Mucosa of stomach (tissue), 1 donor: ENCODE measurements at regions not wholly inside any gene's neighbourhood (a gene's known extent, or its start where the extent isn't known, plus 50 kb on each side); places are given as distances from the start of the nearest gene placed in this dataset.

Experiments
- H3K27me3 ChIP-seq: one replicate; pipeline ENCODE4 v1.7.0; 2013; ENCODE audit warnings: mild to moderate bottlenecking, low read length; ENCODE audit not compliant: control insufficient read depth, insufficient read depth
- H3K36me3 ChIP-seq: one replicate; pipeline ENCODE4 v1.7.0; 2013; ENCODE audit warnings: low read length; ENCODE audit not compliant: control insufficient read depth, insufficient read depth
- H3K4me1 ChIP-seq: one replicate; pipeline ENCODE4 v1.7.0; 2013; ENCODE audit warnings: mild to moderate bottlenecking, low read length; ENCODE audit not compliant: control insufficient read depth, insufficient read depth
- H3K4me3 ChIP-seq: one replicate; pipeline ENCODE4 v1.7.0; 2013; ENCODE audit warnings: low read length
- H3K9ac ChIP-seq: one replicate; pipeline ENCODE4 v1.7.0; 2013; ENCODE audit warnings: mild to moderate bottlenecking, low read length, moderate library complexity
- H3K9me3 ChIP-seq: one replicate; pipeline ENCODE4 v1.7.0; 2013; ENCODE audit warnings: mild to moderate bottlenecking, low read length, moderate library complexity; ENCODE audit not compliant: control insufficient read depth
- donor health status: Pancreatic carcinoma.

DNA sequence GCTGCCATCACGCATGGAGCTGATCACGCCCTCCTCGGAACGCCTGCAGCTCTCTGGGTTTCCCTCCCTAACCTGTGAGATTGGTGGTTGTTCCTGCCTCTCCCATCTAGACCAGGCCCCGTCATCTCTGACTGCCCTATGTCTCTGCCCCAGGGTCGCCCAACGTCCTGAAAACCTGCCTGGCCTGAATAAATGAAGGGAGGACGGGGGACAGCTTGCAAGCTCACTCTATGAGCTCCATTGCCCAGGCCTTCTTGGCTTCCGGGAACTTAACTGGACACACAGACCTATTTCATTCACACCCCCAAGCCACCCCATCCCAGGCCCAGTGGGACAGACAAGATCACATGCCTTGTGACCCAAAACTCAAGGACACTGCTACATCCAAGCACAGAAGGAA is 274.2 kb downstream of the XXYLT1 start:
- Histone ChIP-seq H3K36me3 (no peaks in the 10 kb centered on the region), H3K27me3 (no peaks in the 10 kb centered on the region), H3K4me1 (peaks cover 1% of the 10 kb centered on the region), H3K4me3 (no peak overlapping the region), H3K9me3 (no peaks in the 10 kb centered on the region), H3K9ac (no peak overlapping the region)

DNA sequence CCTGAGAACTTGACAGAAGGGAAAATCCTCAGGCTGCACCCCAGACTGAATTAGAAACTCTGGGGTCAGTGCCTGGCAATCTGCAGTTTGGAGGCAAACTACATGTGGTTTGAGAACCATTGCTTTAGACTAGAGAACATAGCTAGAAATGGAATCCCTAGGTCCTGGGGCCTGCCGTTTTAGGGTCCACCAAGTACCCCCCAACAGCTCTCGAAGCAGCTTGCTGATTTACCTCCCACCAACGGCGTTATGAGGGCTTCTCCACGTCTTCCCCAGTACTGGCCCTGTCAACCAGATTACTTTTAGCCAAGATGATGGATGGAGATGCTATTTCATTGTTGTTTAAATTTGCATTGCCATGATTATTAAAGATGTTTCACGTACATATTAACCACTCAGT is 272.5 kb downstream of the XXYLT1 start:
- H3K4me1 ChIP-seq, result peaks cover 10% of the 10 kb centered on the region
- no peaks in the 10 kb centered on the region for H3K36me3 ChIP-seq
- no peak overlapping the region for H3K4me3 ChIP-seq
- no peaks in the 10 kb centered on the region for H3K9me3 ChIP-seq
- H3K9ac ChIP-seq, result no peak overlapping the region
- no peaks in the 10 kb centered on the region for H3K27me3 ChIP-seq

DNA sequence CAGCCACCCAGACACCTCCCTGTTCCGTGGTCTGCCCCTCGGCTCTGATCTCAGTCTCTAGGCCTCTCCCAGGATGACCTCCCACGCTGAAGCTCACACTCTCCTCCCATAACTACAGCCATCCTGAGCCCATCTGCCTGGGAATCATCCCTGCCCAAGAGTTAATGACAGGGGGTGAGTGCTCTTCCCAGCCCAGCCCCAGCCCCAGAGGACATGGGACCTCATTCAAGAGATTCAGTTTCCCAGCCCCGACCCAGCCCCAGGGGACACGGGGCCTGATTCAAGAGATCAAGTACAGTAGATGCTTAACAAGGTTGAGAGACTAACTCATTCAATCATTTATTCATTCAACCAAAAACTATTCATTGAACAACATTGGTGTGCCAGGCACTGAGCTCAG is 272.0 kb downstream of the XXYLT1 start:
- Histone ChIP-seq H3K36me3 (no peaks in the 10 kb centered on the region), H3K27me3 (no peaks in the 10 kb centered on the region), H3K9ac (no peak overlapping the region)

DNA sequence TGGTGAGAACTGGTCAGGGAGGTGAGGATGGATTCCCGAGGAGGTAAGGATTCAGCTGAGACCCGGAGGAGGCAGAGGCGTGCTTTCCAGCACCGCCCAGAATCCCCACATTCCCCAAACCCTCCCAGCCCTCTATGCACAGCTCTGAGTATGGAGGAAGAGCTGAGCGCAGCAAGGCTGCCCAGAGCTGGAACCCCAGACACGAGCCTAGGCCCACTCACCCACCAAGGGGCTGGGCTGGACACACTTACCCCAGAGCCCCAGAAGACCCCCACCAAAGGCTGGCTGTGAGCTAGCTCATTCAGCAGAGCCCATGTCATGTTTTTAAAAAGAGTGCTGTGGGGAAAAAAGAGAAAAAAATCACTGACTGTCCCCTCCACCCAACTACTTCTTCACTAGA is 271.5 kb downstream of the XXYLT1 start:
- no peak overlapping the region for H3K9ac ChIP-seq
- no peaks in the 10 kb centered on the region for H3K36me3 ChIP-seq
- H3K9me3 ChIP-seq, result no peaks in the 10 kb centered on the region
- no peaks in the 10 kb centered on the region for H3K27me3 ChIP-seq
- no peak overlapping the region for H3K4me3 ChIP-seq
- H3K4me1 ChIP-seq, result peaks cover 10% of the 10 kb centered on the region

More for the DNA sequence above, 272.0 kb downstream of the XXYLT1 start:
- H3K4me3 ChIP-seq, result no peak overlapping the region
- H3K9me3 ChIP-seq, result no peaks in the 10 kb centered on the region
- H3K4me1 ChIP-seq, result peaks cover 10% of the 10 kb centered on the region

DNA sequence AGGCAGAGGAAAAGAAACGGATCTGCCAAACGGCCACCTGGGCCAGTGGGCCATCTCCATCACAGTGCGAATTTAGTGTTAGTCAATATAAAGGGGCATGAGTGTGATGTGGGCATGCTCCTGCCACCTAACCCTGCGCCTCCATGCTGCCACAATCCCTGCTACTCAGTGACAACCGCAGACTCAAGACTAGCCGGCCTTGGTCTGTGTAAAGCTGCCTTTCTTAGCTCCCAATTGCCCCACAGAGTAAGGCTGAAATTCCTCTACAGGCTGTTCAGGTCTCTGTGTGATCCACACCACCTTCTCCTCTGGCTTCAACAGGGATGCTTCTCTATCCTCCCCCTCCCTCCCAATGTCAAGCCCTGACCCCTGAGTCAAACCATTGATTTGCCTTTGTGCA is 269.7 kb downstream of the XXYLT1 start:
- H3K4me1 ChIP-seq, result peaks cover 10% of the 10 kb centered on the region
- no peak overlapping the region for H3K4me3 ChIP-seq
- H3K9me3 ChIP-seq, result no peaks in the 10 kb centered on the region
- no peaks in the 10 kb centered on the region for H3K36me3 ChIP-seq
- no peak overlapping the region for H3K9ac ChIP-seq
- no peaks in the 10 kb centered on the region for H3K27me3 ChIP-seq

DNA sequence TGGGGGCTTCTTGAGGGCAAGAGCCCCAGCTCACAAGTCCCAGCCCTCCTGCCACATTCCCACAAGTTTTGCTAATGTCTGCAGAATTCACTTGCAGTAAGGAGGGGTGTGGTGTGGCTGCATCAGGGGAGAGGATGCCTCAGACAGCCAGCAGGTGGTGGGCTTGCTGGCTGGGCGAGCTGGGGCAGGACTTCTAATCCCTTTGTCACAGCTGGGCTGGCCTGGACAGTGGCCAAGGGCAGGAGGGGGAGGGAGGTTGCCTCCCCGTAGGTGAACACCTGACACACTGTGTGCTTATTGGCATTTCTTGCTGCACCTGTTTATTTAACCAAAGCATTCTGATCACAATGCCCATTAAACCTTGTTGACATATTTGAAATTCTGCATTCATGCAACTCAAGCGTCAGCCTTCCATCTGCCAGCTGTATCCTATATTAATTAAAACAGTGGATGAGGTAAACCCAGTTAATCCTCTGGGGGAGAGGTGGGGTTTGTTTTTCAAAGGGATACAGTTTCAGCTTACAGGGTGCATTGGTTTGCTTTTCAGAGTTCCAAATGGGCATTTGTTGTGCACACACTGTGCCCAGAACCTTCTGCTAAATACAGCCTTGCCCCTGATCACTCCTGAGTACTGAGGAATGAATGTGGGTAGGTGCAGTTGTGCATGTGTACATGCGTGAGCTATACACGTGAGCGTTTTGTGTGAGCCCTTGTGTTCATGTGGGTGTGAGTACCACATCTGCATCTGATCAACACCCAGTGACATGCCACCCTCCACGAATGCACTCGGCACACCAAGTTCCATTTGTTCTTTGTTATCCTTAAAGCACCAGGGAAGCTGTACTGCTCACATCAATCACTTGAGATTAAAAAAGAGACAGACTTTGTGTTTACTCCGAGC is 268.7 kb downstream of the XXYLT1 start:
- Histone ChIP-seq H3K4me1 (peaks cover 10% of the 10 kb centered on the region), H3K36me3 (no peaks in the 10 kb centered on the region), H3K27me3 (no peaks in the 10 kb centered on the region), H3K9ac (no peak overlapping the region), H3K4me3 (no peak overlapping the region), H3K9me3 (no peaks in the 10 kb centered on the region)

DNA sequence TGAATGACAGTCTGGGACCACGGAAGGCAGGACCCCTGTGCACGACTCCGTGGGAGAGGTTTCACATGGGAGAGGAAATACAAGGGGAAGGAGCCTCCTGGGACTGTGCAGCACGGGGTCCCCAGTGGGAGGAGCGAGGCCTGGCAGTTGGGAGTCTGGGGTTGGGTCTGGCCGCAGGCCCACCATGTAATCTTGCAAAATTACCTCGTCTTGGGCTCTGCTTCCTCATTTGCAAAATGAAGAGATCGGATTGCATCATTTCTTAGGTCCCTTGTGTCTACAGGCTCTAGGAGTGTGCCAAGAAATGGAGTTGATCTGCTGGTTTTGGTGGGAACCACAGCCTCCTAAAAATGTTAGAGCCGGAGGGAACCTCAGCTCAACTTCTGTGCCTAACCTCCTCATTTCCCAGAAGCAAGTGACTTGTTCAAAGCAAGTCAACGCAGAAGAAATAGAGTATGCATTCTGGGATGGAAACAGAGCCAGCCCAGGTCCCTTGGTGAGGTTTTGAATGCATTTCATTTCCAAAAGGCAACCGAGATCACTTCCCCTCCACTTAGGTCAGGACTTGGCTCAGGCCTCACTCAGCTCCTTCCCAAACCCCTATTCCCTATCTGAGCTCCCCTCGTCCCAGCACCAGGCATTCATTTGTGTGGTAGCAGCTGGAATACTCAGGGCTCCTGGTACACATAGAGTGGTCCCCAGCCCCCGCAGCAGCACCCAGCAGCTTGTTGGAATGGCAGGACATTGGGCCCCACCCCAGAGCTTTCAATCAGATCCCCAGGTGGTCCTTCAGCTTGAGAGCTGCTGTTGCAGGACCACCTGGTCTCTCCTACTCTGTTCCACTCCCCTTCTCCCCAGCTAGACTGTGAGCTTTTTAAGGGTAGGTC is 267.7 kb downstream of the XXYLT1 start:
- Histone ChIP-seq H3K36me3 (no peaks in the 10 kb centered on the region), H3K9me3 (no peaks in the 10 kb centered on the region), H3K27me3 (no peaks in the 10 kb centered on the region), H3K4me1 (peaks cover 10% of the 10 kb centered on the region), H3K9ac (no peak overlapping the region), H3K4me3 (no peak overlapping the region)

DNA sequence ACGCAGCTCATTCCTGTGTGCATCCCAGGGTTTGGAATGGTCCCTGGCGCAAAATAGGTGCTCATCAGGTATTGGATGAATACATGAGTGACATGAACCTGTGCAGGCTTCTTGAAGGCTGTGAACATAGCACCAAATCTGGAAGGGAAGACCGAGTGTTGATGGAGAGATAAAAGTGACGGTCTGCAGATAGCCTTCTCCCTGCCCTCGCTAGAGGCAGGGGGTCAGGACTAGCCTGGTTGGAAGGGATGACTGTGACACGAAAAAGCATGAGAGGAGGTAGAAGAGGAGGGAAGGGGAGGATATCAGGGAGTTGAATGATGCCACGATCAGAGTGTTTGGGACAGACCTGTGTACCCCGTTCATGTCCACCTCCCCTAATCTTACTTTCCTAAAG is 267.1 kb downstream of the XXYLT1 start:
- Histone ChIP-seq H3K9ac (no peak overlapping the region), H3K4me3 (no peak overlapping the region), H3K9me3 (no peaks in the 10 kb centered on the region), H3K27me3 (no peaks in the 10 kb centered on the region), H3K4me1 (peaks cover 10% of the 10 kb centered on the region), H3K36me3 (no peaks in the 10 kb centered on the region)

DNA sequence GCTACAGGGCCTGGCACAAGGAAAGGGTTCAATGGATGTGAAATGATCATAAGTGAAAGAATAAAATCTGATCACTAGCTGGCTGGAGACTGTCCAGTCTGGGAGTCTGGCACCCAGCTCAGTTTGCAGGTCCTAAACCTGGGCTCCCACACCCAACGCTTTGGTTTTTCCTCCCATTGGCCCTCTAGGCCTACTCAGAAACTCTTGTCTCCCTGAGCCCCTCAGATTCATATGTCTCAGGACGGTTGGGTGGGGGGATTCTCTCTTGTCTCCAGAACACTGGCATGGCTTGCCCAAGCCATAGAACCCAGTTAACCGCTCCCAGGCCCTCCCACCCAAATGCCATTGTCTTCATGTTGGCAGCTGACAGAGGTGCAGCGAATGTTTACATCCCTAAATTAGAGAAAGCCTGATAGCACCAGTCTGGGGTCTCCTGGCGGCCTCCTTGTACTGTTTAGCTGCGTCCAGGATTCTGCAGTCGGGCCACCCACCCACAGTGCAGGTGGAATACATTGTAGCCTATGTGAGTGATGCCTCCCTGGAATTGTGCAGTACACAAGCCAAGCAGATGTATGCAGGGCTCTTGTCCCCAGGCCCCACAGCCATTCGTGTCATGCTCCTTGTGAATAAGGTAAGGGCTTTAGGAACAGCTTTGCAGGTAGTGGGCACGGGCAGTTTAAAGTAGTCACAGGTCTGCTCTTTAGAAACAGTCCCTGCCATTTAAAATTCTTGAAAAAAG is 266.3 kb downstream of the XXYLT1 start:
- no peaks in the 10 kb centered on the region for H3K27me3 ChIP-seq
- H3K9me3 ChIP-seq, result no peaks in the 10 kb centered on the region
- H3K9ac ChIP-seq, result no peak overlapping the region
- H3K4me1 ChIP-seq, result peaks cover 10% of the 10 kb centered on the region
- H3K4me3 ChIP-seq, result no peak overlapping the region
- H3K36me3 ChIP-seq, result no peaks in the 10 kb centered on the region

DNA sequence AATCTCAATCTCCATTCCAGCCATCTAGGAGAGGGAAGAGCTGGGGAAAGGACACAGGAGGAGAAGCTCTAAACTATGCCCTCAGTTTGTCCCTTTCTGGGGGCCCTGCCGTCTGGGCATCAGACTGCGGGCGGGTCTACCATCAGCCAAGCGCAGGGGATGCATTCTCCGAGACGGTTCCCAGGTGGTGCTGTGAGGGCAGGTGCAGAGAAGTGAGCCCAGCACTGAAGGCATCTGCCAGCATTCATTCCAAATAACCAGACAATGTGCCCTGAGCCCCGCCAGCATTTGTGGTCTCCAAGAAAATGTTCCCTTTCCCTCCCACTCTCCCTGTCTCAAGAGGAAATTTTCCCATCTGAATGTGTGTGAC is 265.7 kb downstream of the XXYLT1 start:
- Histone ChIP-seq H3K9ac (no peak overlapping the region), H3K9me3 (no peaks in the 10 kb centered on the region), H3K27me3 (no peaks in the 10 kb centered on the region), H3K4me3 (no peak overlapping the region), H3K4me1 (peaks cover 10% of the 10 kb centered on the region), H3K36me3 (no peaks in the 10 kb centered on the region)

DNA sequence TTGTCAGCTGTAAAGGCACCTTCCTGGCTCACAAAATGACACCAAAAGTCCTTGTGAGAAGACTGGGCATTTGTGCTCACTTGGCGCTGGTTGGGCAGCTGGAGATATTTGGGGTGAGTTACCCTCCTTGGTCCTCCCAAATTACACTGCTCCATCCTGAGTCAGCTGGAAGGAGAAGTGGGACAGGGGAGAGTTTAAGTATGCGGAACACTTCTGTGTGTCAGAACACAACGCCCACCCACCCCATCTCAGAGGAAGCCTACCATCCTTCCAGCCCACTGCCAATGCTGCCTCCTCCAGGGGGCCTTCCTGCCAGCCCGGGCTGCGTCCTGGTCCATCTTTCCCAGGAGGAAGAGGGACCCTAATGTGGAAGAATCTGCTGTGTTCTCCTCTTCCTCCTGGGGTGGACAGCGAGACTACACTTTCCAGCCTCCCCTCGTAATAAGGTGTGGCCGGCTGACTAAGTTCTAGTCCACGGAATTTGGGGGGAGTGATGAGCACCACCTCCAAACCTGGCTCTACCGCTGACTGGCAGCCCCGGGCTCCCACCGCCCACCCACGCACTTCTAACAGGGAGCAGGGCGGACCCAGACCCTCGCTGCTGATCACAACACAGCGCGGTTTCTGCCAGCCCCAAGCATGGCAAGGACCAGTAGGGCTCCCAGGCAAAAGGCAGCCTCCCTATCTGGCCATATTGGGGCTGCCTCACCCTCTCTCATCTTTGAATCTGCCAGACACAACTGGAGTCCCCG is 265.0 kb downstream of the XXYLT1 start:
- Histone ChIP-seq H3K4me1 (peaks cover 10% of the 10 kb centered on the region), H3K36me3 (no peaks in the 10 kb centered on the region), H3K27me3 (no peaks in the 10 kb centered on the region), H3K4me3 (no peak overlapping the region), H3K9me3 (no peaks in the 10 kb centered on the region), H3K9ac (no peak overlapping the region)
